ENCODE measurements at regions not wholly inside any gene's neighbourhood (a gene's known extent, or its start where the extent isn't known, plus 50 kb on each side); places are given as distances from the start of the nearest gene placed in this dataset.

GRCh38 chr18:51614033-51614432, 416.6 kb upstream of the MEX3C start:
- DNase-seq, result no peak

GRCh38 chr18:51614967-51615571, 417.6 kb upstream of the MEX3C start:
- no peak for DNase-seq

- no peak for DNase-seq
These were observed 419.7 kb upstream of the MEX3C start for GRCh38 chr18:51617167-51617566.

- no peak for DNase-seq
These were observed 420.2 kb upstream of the MEX3C start for GRCh38 chr18:51617572-51618260.

GRCh38 chr18:51619283-51619682, 421.8 kb upstream of the MEX3C start:
- no peak for DNase-seq

- peak; percentile 10 for DNase-seq
These were observed 423.8 kb upstream of the MEX3C start for GRCh38 chr18:51621113-51621863.

- DNase-seq, result no peak
These were observed 424.3 kb upstream of the MEX3C start for GRCh38 chr18:51621864-51622160.

GRCh38 chr18:51622702-51623101, 425.2 kb upstream of the MEX3C start:
- no peak for DNase-seq

GRCh38 chr18:51623653-51624052, 426.2 kb upstream of the MEX3C start:
- DNase-seq, result no peak

GRCh38 chr18:51630706-51631105, 433.2 kb upstream of the MEX3C start:
- no peak for DNase-seq

- DNase-seq, result no peak
These were observed 440.4 kb upstream of the MEX3C start for GRCh38 chr18:51637881-51638280.

GRCh38 chr18:51639541-51639940, 442.1 kb upstream of the MEX3C start:
- DNase-seq, result no peak

- no peak for DNase-seq
These were observed 446.0 kb upstream of the MEX3C start for GRCh38 chr18:51643483-51643882.

- no peak for DNase-seq
These were observed 448.1 kb upstream of the MEX3C start for GRCh38 chr18:51645607-51646006.

GRCh38 chr18:51647346-51647745, 449.9 kb upstream of the MEX3C start:
- no peak for DNase-seq

GRCh38 chr18:51647942-51648341, 450.5 kb upstream of the MEX3C start:
- no peak for DNase-seq

GRCh38 chr18:51649796-51650195, 452.3 kb upstream of the MEX3C start:
- DNase-seq, result no peak

GRCh38 chr18:51651761-51652160, 454.3 kb upstream of the MEX3C start:
- DNase-seq, result no peak

GRCh38 chr18:51653507-51654213, 456.2 kb upstream of the MEX3C start:
- no peak for DNase-seq

- no peak for DNase-seq
These were observed 457.2 kb upstream of the MEX3C start for GRCh38 chr18:51654488-51655326.

- no peak for DNase-seq
These were observed 457.8 kb upstream of the MEX3C start for GRCh38 chr18:51655327-51655698.

- DNase-seq, result no peak
These were observed 458.8 kb upstream of the MEX3C start for GRCh38 chr18:51656249-51656648.

- DNase-seq, result no peak
These were observed 461.0 kb upstream of the MEX3C start for GRCh38 chr18:51658436-51658835.

Data from NCI-H1048 (cell line).